ENCODE measurements at regions not wholly inside any gene's neighbourhood (a gene's known extent, or its start where the extent isn't known, plus 50 kb on each side); places are given as distances from the start of the nearest gene placed in this dataset.

DNA sequence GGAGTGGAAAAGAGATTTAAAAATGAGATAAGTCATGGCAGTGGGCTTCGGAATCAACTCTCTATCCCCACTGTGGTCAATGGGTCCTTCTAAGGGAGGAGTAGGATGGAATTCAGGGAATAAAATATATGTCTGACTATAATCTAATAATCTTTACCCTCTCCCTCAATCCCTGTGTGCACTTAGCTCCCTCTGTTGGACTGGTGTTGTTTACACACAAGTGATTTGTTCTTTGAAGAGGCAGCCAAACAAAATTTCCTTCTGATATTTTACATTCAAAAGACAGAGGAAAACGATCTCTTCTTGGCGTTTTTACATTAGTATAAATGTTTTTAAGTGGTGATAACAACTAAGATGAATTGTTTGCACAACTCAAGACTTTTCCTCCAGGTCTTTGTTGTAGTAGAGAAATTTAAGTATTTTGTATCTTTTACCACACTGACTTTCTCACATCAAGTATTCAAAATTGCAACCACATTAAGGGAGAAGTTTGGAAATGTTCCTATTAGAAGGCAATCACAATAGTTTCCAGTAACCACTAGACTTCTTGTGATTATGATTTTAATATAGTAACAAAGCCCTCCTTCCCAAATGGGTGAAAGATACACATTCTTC is 317.8 kb downstream of the CENPW start:
- H3K4me1 ChIP-seq (ENCODE audit: low read depth) = no peaks in the 10 kb centered on the region
- H3K4me3 ChIP-seq = no peak overlapping the region
- H3K9me3 ChIP-seq = peaks cover 6% of the 10 kb centered on the region
- ATAC-seq = peak; percentile 44
- intact Hi-C loops (cut with DNase I, micrococcal nuclease) = no loop called here
- no peaks in the 10 kb centered on the region for H3K36me3 ChIP-seq (ENCODE audit: low read depth)
- TF ChIP-seq CTCF (IDR thresholded peaks at IDR 0.05) = no peak
- peak in 1 of 3 donors; percentile 53 for DNase-seq

GRCh38 chr6:126660376-126660775 is 320.5 kb downstream of the CENPW start:
- no peak for TF ChIP-seq CTCF (IDR thresholded peaks at IDR 0.05)
- no peaks in the 10 kb centered on the region for H3K4me1 ChIP-seq (ENCODE audit: low read depth)
- DNase-seq = no peak
- H3K4me3 ChIP-seq = no peak overlapping the region
- no peaks in the 10 kb centered on the region for H3K36me3 ChIP-seq (ENCODE audit: low read depth)
- intact Hi-C loops (cut with DNase I, micrococcal nuclease) = no loop called here
- no peak for ATAC-seq
- H3K9me3 ChIP-seq = no peaks in the 10 kb centered on the region

- no peak for DNase-seq
- no peak for TF ChIP-seq CTCF (IDR thresholded peaks at IDR 0.05)
- intact Hi-C loops (cut with DNase I, micrococcal nuclease) = no loop called here
These were observed 321.7 kb downstream of the CENPW start for GRCh38 chr6:126661646-126662045.

DNA sequence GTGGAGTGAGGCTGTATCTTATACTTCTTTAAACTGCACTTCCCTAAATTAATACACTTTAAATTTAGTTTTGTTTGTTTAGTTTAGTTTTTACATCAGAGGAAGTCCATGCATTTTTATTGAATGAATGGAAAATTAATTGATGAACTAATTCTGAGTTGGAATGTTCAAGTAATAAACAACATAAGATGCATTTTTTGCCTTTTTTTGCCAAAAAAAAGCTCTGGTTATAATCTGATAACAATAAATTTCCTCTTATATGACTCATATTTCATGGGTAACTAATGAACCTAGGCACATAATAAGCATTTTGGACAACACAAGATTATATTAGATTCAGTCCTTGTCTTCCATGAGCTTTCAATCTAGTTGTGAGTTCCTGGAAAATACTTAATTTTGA is 323.1 kb downstream of the CENPW start:
- Histone ChIP-seq H3K4me1 (ENCODE audit: low read depth) (no peaks in the 10 kb centered on the region), H3K36me3 (ENCODE audit: low read depth) (no peaks in the 10 kb centered on the region), H3K4me3 (no peak overlapping the region), H3K9me3 (no peaks in the 10 kb centered on the region)
- TF ChIP-seq CTCF (IDR thresholded peaks at IDR 0.05) = no peak
- ATAC-seq (no peak), DNase-seq (no peak)
- intact Hi-C loops (cut with DNase I, micrococcal nuclease) = no loop called here

More at GRCh38 chr6:126661646-126662045, 321.7 kb downstream of the CENPW start:
- no peak for ATAC-seq
- no peaks in the 10 kb centered on the region for H3K4me1 ChIP-seq (ENCODE audit: low read depth)
- no peaks in the 10 kb centered on the region for H3K9me3 ChIP-seq
- no peak overlapping the region for H3K4me3 ChIP-seq
- H3K36me3 ChIP-seq (ENCODE audit: low read depth) = no peaks in the 10 kb centered on the region

GRCh38 chr6:126664271-126664670 is 324.4 kb downstream of the CENPW start:
- intact Hi-C loops (cut with DNase I, micrococcal nuclease) = no loop called here
- no peak for TF ChIP-seq CTCF (IDR thresholded peaks at IDR 0.05)
- DNase-seq (no peak), ATAC-seq (no peak)
- H3K4me1 ChIP-seq (ENCODE audit: low read depth) = no peaks in the 10 kb centered on the region
- no peak overlapping the region for H3K4me3 ChIP-seq
- H3K36me3 ChIP-seq (ENCODE audit: low read depth) = no peaks in the 10 kb centered on the region
- no peaks in the 10 kb centered on the region for H3K9me3 ChIP-seq

- no peak for TF ChIP-seq CTCF (IDR thresholded peaks at IDR 0.05)
- Histone ChIP-seq H3K4me1 (ENCODE audit: low read depth) (no peaks in the 10 kb centered on the region), H3K36me3 (ENCODE audit: low read depth) (no peaks in the 10 kb centered on the region), H3K4me3 (no peak overlapping the region), H3K9me3 (no peaks in the 10 kb centered on the region)
- ATAC-seq (no peak), DNase-seq (no peak)
- intact Hi-C loops (cut with DNase I, micrococcal nuclease) = no loop called here
These were observed 325.6 kb downstream of the CENPW start for GRCh38 chr6:126665551-126665950.
